Thoracic aorta (tissue), 2 donors: ENCODE measurements at regions not wholly inside any gene's neighbourhood (a gene's known extent, or its start where the extent isn't known, plus 50 kb on each side); places are given as distances from the start of the nearest gene placed in this dataset.

Source experiments
- ATAC-seq: fragments of 150-250 bp; one replicate; pipeline ENCODE4 v1.8.0; 2017; ENCODE audit warnings: low read depth; ENCODE audit not compliant: insufficient number of reproducible peaks, low FRiP score
- DNase-seq: peaks from one replicate; pipeline ENCODE4 v3.0.0-alpha.2; 2020; ENCODE audit warnings: low spot score
- H3K27ac ChIP-seq, 2 donors: fragments of 200-600 bp; sonication (generic); 1 replicate in 1 of 2; 2 replicates in 1 of 2; pipeline ENCODE4 v1.5.1; 2016; ENCODE audit warnings: mild to moderate bottlenecking in 2 of 2, moderate library complexity in 2 of 2
- H3K27me3 ChIP-seq: fragments of 200-600 bp; sonication (generic); replicated peaks from 2 replicates; pipeline ENCODE4 v1.6.0; 2016; ENCODE audit warnings: mild to moderate bottlenecking; ENCODE audit not compliant: insufficient read depth
- H3K36me3 ChIP-seq: fragments of 200-600 bp; sonication (generic); one replicate; pipeline ENCODE4 v1.5.1; 2016
- H3K4me1 ChIP-seq, 2 donors: fragments of 200-600 bp; sonication (generic); 1 replicate in 1 of 2; 2 replicates in 1 of 2; pipeline versions ENCODE4 v1.5.1 to v1.6.0; 2016; ENCODE audit warnings: low read depth in 2 of 2, mild to moderate bottlenecking in 1 of 2; ENCODE audit not compliant: control insufficient read depth in 1 of 2
- H3K4me3 ChIP-seq: fragments of 200-600 bp; sonication (generic); 2 replicates; pipeline ENCODE4 v1.5.1; 2016; ENCODE audit warnings: mild to moderate bottlenecking
- H3K9me3 ChIP-seq: fragments of 200-600 bp; sonication (generic); 2 replicates; pipeline ENCODE4 v1.5.1; 2016
- TF ChIP-seq, protein P1 (sequence below): fragments of 200-600 bp; sonication (generic); IDR thresholded peaks from one replicate; pipeline ENCODE4 v1.5.1; 2019; ENCODE audit warnings: antibody characterized with exemption

DNA sequence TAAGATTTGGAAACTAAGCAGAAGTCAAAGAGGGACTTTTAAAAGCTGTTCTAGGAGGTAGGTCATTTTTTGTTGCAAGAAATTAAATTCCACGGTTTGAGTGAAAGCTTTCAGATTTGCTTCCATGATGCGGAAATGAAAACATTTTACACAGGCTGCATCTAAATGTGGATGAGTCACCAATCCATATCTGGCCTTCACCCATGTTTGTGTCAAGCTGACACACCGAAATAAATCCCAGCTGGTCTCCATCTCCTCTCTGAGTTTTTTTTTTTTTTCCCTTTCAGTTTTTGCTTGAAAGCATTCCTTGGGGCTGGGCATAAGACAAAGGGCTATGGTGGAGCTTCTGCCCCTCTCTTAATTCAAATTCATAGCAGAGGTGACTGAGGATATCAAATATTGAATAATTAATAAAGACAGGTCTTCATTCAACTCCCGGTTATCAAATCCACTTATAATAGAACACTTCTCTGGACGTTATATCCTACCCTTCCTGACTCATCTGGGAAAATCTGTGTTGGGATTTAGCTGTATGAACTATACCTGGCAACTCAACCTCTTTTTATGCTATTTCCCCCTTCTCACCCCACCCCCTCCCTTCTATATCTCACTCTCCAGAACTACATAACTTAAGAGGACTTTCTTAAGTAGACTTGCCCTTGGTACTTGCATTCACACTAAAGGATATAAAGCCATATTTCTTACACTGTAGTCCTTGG, 558.3 kb upstream of the GCFC2 start:
- no peak for ATAC-seq
- Histone ChIP-seq H3K27ac (no peak overlapping the region), H3K4me1 (no peaks in the 10 kb centered on the region), H3K27me3 (no peaks in the 10 kb centered on the region), H3K36me3 (no peaks in the 10 kb centered on the region), H3K4me3 (no peak overlapping the region), H3K9me3 (no peaks in the 10 kb centered on the region)
- TF ChIP-seq, protein P1, sequence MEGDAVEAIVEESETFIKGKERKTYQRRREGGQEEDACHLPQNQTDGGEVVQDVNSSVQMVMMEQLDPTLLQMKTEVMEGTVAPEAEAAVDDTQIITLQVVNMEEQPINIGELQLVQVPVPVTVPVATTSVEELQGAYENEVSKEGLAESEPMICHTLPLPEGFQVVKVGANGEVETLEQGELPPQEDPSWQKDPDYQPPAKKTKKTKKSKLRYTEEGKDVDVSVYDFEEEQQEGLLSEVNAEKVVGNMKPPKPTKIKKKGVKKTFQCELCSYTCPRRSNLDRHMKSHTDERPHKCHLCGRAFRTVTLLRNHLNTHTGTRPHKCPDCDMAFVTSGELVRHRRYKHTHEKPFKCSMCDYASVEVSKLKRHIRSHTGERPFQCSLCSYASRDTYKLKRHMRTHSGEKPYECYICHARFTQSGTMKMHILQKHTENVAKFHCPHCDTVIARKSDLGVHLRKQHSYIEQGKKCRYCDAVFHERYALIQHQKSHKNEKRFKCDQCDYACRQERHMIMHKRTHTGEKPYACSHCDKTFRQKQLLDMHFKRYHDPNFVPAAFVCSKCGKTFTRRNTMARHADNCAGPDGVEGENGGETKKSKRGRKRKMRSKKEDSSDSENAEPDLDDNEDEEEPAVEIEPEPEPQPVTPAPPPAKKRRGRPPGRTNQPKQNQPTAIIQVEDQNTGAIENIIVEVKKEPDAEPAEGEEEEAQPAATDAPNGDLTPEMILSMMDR: no peak
- DNase-seq: no peak

DNA sequence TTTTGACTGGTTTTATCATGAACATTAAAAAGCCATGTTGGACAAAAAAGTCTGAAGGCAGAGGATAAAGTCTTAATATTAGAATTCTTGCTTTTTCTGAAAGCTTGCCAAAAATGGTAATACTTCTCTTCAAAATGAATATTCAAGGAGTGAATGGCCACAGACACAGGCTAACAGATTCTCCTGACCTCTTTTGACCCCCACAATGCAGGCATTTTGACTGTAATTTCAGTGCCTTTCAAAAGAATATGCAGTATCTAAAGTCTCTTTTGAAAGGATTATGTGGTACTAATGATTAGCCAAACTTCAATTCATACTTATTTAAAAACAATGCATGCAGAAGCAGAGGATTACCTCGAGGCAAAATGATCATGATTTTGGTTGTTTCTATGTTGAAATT, 557.8 kb upstream of the GCFC2 start:
- Histone ChIP-seq H3K27me3 (no peaks in the 10 kb centered on the region), H3K4me3 (no peak overlapping the region), H3K4me1 (no peaks in the 10 kb centered on the region), H3K9me3 (no peaks in the 10 kb centered on the region), H3K36me3 (no peaks in the 10 kb centered on the region), H3K27ac (no peak overlapping the region)
- ATAC-seq (no peak), DNase-seq (no peak)
- TF ChIP-seq, protein P1: no peak

DNA sequence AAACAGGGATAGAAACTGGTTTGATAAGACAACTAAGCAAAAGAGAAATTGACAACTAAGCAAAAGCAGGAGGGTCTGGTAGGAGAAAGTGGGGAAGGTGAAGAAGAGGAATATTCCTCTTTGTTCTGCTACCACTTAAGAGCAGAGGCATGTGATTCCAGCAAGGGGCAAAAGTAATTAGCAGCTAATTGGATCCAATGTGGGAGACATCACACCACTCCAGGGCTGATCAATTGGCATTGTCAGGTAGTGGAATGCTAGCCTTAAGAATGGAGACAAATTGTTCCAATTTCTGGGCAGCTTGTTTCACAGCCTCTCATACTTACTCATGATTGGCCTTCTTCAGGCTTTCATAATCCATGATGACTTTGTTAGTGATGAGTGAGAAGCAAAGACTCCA, 547.1 kb upstream of the GCFC2 start:
- Histone ChIP-seq H3K27ac (no peak overlapping the region), H3K9me3 (no peaks in the 10 kb centered on the region), H3K4me1 (no peaks in the 10 kb centered on the region), H3K27me3 (no peaks in the 10 kb centered on the region), H3K36me3 (no peaks in the 10 kb centered on the region), H3K4me3 (no peak overlapping the region)
- ATAC-seq: no peak
- TF ChIP-seq, protein P1: no peak
- no peak for DNase-seq

DNA sequence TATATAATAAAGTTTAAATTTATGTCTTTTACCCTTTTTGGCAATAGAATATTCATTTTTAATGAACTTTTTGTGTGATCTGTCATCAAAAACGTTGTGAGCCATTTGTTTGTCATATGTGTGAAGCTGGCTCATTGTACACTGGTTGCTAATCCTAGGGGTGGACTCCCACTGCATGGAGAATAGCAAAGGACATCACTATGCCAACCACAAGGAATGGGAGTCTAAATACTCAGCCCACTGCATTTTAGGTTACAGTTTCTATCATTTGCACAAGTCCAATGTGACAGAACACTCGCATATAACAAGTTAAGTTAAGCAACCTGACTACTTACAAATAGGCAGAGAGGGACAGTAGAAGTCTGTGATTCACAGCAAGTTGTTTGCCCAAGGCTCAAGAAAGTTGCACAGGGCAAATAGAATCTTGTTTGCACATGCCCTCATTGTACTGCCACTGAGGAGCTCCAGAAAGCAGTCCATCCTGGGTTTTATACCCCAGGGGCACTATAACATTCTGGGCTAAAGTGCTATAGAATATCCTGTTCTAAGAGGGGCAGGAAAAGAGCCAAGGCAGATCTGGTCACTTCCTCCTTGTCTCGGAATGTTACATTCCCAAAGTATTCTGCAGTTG, 545.9 kb upstream of the GCFC2 start:
- H3K27ac ChIP-seq: no peak overlapping the region
- no peaks in the 10 kb centered on the region for H3K36me3 ChIP-seq
- H3K4me1 ChIP-seq: no peaks in the 10 kb centered on the region
- no peak for ATAC-seq
- no peak for DNase-seq
- no peaks in the 10 kb centered on the region for H3K27me3 ChIP-seq
- H3K4me3 ChIP-seq: no peak overlapping the region
- TF ChIP-seq, protein P1: no peak
- no peaks in the 10 kb centered on the region for H3K9me3 ChIP-seq

DNA sequence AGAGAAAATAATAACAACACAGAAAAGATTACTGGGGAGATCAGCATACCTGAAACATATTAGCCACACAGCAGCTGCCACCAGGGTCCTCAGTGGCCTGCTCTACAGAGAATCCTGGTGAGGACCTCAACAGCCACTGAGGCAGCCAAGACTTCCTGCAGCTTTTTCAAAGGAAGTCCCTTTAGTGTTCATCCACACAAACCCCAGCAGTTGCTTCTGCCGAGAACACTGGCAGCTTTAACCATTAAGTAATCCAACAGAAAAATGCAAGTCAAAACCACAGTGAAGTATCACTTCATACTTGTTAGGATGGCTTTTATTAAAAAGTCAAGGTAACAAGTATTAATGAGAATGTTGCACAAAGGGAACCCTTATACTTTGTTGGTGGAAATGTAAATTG, 542.0 kb upstream of the GCFC2 start:
- TF ChIP-seq, protein P1: no peak
- H3K36me3 ChIP-seq: no peaks in the 10 kb centered on the region
- H3K4me1 ChIP-seq: no peaks in the 10 kb centered on the region
- DNase-seq (no peak), ATAC-seq (no peak)
- H3K4me3 ChIP-seq: no peak overlapping the region
- H3K27ac ChIP-seq: no peak overlapping the region
- H3K9me3 ChIP-seq: no peaks in the 10 kb centered on the region
- no peaks in the 10 kb centered on the region for H3K27me3 ChIP-seq
